Activated CD4-positive, alpha-beta memory T cell treated with anti-CD3 and anti-CD28 coated beads for 36 hours (primary cell): ENCODE measurements at regions not wholly inside any gene's neighbourhood (a gene's known extent, or its start where the extent isn't known, plus 50 kb on each side); places are given as distances from the start of the nearest gene placed in this dataset.
"Not testable (repeated sequence)": the region's sequence is repeated elsewhere in the genome, so short reads cannot be mapped to it uniquely, and the experiment has no call there.

ENCODE experiments used
- CTCF ChIA-PET: fragments of 350-600 bp; sonication (Branson Sonifier 250); formaldehyde crosslinking; loops from one replicate; lab custom pipeline; 2021; ENCODE audit warnings: antibody characterized with exemption, inconsistent platforms; lab: Charles Lee
- POLR2A ChIA-PET: fragments of 350-600 bp; sonication (Branson Sonifier 250); formaldehyde crosslinking; loops from one replicate; lab custom pipeline; 2021; ENCODE audit warnings: antibody characterized with exemption; lab: Charles Lee
- DNase-seq: peaks from one replicate; pipeline ENCODE4 v3.0.0-alpha.2; 2020
- H3K27ac Mint-ChIP-seq: one replicate; pipeline ENCODE4 v1.8.0; 2021; ENCODE audit warnings: mixed read lengths
- H3K27me3 Mint-ChIP-seq: one replicate; pipeline ENCODE4 v1.8.0; 2021; ENCODE audit warnings: mixed read lengths
- H3K36me3 Mint-ChIP-seq: one replicate; pipeline ENCODE4 v1.8.0; 2021; ENCODE audit warnings: mixed read lengths
- H3K4me1 Mint-ChIP-seq: one replicate; pipeline ENCODE4 v1.8.0; 2021; ENCODE audit warnings: low read depth, mixed read lengths
- H3K4me3 Mint-ChIP-seq: one replicate; pipeline ENCODE4 v1.8.0; 2021; ENCODE audit warnings: mild to moderate bottlenecking, mixed read lengths
- H3K9me3 Mint-ChIP-seq: one replicate; pipeline ENCODE4 v1.8.0; 2021; ENCODE audit warnings: mixed read lengths
- intact Hi-C: fragments of 100-400 bp; cut with micrococcal nuclease; formaldehyde crosslinking; loops from one replicate; pipeline ENCODE4 v1.15.1; 2023

DNA sequence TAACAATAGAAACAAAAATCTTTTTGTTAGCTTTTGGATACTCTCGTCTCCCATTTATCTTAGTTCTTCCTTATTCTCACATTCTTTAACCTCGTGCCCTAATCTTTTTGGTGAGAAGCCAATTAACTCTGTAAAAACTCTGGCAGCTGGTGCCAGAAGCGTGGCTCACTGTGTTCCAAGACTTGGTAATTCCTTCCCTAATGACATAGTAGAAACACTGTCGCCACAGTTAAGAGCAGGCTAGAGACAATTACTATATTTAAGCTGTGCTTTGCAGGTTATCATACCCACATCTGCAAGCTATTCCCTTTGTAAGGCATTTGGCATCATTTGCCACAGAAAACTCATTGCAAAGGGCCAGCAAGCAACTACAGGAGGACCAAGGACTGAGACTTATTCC lies 160.9 kb upstream of the PIK3R1 start:
- Mint-ChIP-seq H3K4me3 (no peak overlapping the region), H3K27ac (no peak overlapping the region), H3K9me3 (no peaks in the 10 kb centered on the region), H3K4me1 (no peaks in the 10 kb centered on the region), H3K27me3 (peaks cover 7% of the 10 kb centered on the region), H3K36me3 (no peaks in the 10 kb centered on the region)
- no peak for DNase-seq
- CTCF ChIA-PET, result no interaction called here
- POLR2A ChIA-PET, result no interaction called here
- intact Hi-C loops, result no loop called here

DNA sequence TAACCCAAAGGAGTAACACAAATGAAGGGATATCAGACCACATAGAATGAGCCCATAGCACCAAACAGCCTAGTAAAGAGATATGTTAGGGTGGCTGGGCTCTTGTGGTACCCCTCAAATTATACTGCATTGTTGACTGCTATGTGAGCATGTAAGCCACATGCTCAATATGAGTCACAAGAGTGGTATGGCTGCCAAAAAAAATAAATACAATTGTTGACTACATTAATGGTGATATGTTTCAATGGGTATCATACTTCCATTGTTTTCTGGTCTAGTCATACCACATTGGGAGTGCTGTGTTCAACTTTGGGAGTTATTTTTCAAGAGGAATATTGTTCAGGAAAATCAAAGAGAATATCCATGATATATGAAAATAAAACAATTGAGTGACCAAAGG lies 162.4 kb upstream of the PIK3R1 start:
- no peaks in the 10 kb centered on the region for H3K4me1 Mint-ChIP-seq
- intact Hi-C loops, result no loop called here
- H3K4me3 Mint-ChIP-seq, result no peak overlapping the region
- no peaks in the 10 kb centered on the region for H3K36me3 Mint-ChIP-seq
- ChIA-PET POLR2A (no interaction called here), CTCF (no interaction called here)
- peaks cover 7% of the 10 kb centered on the region for H3K9me3 Mint-ChIP-seq
- H3K27ac Mint-ChIP-seq, result no peak overlapping the region
- H3K27me3 Mint-ChIP-seq, result peaks cover 7% of the 10 kb centered on the region
- no peak for DNase-seq

DNA sequence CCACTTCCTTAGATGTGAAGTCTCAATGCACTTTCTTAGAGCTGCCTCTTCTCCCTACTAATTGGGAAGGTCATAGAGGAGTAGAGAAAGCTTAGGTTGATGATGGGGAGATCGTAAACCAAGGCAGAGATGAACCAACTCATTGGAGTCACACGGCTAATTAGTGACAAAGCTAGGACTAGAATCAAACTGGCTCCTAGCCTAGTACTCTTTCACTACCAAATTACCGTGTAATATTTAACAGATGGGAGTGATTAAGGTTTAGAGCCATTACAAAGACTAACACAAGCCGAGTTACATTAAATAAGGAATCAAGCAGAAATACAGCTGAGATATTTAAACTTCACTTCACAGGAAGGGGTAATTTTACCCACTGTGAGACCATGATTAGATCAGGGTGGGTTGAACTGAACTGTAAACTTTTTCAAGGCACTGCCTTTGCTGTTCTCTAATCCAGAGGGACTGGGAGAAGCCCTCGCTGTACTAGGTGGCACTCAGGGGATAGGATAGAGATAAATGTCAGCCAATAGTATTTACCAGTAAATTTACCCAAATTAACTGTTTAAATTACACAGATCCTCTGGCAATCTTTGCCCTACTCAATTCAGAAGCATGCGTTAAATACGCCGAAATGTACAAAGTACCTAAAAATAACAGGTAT lies 166.4 kb upstream of the PIK3R1 start:
- Mint-ChIP-seq H3K36me3 (peaks cover 2% of the 10 kb centered on the region), H3K4me1 (no peaks in the 10 kb centered on the region), H3K27me3 (peaks cover 7% of the 10 kb centered on the region), H3K9me3 (peaks cover 10% of the 10 kb centered on the region), H3K4me3 (no peak overlapping the region), H3K27ac (no peak overlapping the region)
- ChIA-PET CTCF (no interaction called here), POLR2A (no interaction called here)
- intact Hi-C loops, result no loop called here
- DNase-seq, result no peak

DNA sequence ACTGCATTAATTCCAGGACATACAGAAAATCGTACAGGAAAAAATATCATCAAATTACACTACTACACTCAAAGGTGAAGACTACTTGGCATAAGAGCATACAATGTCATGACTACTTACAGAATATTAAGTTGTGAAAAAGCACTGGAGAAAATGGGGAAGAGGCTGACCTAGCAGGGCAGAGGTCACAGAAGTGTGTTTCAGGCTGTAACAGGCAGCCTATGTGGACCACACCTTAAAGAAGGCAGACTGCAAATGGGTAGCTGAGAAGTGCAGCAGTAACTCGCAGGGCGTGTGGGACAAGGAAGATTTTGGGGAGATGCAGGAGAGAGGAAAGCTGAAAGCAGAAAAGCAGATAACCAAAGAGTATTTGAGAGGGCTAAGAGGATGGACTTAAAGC lies 167.0 kb upstream of the PIK3R1 start:
- peaks cover 10% of the 10 kb centered on the region for H3K9me3 Mint-ChIP-seq
- intact Hi-C loops, result no loop called here
- peaks cover 2% of the 10 kb centered on the region for H3K36me3 Mint-ChIP-seq
- no peak overlapping the region for H3K27ac Mint-ChIP-seq
- no peaks in the 10 kb centered on the region for H3K4me1 Mint-ChIP-seq
- peaks cover 7% of the 10 kb centered on the region for H3K27me3 Mint-ChIP-seq
- no peak overlapping the region for H3K4me3 Mint-ChIP-seq
- CTCF ChIA-PET, result no interaction called here
- no peak for DNase-seq
- POLR2A ChIA-PET, result no interaction called here

DNA sequence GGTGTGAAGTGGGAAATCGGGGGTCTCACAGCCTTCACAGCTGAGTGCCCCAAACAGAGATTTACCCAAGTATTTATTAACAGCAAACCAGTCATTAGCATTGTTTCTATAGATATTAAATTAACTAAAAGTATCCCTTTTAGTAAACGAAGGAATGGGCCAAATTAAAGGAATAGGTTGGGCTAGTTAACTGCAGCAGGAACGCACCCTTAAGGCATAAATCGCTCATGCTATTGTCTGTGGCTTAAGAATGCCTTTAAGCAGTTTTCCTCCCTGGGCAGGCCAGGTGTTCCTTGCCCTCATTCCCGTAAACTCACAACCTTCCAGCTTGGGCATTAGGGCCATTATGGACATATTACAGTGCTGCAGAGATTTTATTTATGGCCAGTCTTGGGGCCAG lies 167.5 kb upstream of the PIK3R1 start:
- CTCF ChIA-PET, H3K4me1 Mint-ChIP-seq, H3K9me3 Mint-ChIP-seq, H3K27ac Mint-ChIP-seq, DNase-seq, intact Hi-C loops, H3K36me3 Mint-ChIP-seq, POLR2A ChIA-PET, H3K4me3 Mint-ChIP-seq, H3K27me3 Mint-ChIP-seq: not testable (repeated sequence)

DNA sequence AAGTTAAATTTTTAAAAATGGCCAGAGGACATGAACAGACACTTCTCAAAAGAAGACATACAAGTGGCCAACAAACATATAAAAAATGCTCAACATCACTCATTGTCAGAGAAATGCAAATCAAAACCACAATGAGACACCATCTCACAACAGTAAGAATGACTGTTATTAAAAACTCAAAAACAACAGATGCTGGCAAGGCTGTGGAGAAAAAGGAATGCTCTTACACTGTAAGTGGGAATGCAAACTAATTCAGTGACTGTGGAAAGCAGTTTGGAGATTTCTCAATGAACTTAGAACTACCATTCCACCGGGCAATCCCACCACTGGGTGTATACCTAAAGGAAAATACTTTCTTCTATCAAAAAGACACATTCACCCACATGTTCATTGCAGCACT lies 168.5 kb upstream of the PIK3R1 start:
- DNase-seq, result no peak
- ChIA-PET CTCF (no interaction called here), POLR2A (no interaction called here)
- Mint-ChIP-seq H3K27ac (no peak overlapping the region), H3K4me3 (no peak overlapping the region), H3K9me3 (peaks cover 10% of the 10 kb centered on the region), H3K4me1 (no peaks in the 10 kb centered on the region), H3K27me3 (peaks cover 7% of the 10 kb centered on the region), H3K36me3 (peaks cover 2% of the 10 kb centered on the region)
- intact Hi-C loops, result no loop called here

DNA sequence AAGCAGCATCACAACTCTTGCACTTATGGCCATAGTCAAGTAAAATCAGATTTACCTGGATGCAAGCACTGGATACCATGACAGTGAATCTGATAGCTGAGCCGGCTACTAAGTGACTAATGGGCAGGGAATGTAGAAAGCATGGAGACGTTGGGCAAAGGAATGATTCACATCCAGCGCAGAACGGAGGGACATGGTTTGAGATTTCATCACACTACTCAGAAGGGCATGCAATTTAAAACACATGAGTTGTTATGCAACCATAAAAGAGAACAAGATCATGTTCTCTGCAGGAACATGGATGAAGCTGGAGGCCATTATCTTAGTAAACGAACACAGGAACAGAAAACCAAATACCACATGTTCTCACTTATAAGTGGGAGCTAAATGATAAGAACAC lies 169.1 kb upstream of the PIK3R1 start:
- no peaks in the 10 kb centered on the region for H3K4me1 Mint-ChIP-seq

DNA sequence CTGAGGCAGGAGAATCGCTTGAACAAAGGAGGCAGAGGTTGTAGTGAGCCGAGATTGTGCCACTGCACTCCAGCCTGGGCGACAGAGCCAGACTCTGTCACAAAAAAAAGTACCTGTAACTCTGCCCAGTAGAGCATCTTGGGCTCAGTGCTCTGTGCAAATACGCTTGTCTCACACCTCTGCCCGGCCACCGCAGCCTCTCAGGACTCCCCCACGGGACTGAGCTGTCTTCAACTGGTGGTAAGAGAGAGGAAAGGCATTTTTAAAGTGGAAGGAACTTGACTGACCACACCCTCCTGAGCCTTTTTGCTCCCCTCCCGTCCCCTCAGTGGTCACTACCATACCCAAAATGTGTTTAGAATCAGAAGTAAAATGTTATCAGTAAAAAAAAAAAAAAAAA lies 174.3 kb upstream of the PIK3R1 start:
- intact Hi-C loops, result no loop called here
- Mint-ChIP-seq H3K27me3 (peaks cover 2% of the 10 kb centered on the region), H3K9me3 (no peaks in the 10 kb centered on the region), H3K36me3 (no peaks in the 10 kb centered on the region), H3K4me1 (no peaks in the 10 kb centered on the region), H3K4me3 (no peak overlapping the region), H3K27ac (no peak overlapping the region)
- no peak for DNase-seq
- CTCF ChIA-PET, result no interaction called here
- POLR2A ChIA-PET, result no interaction called here

More for the DNA sequence above, 169.1 kb upstream of the PIK3R1 start:
- ChIA-PET POLR2A (no interaction called here), CTCF (no interaction called here)
- Mint-ChIP-seq H3K27ac (no peak overlapping the region), H3K9me3 (peaks cover 10% of the 10 kb centered on the region), H3K36me3 (peaks cover 2% of the 10 kb centered on the region), H3K4me3 (no peak overlapping the region), H3K27me3 (peaks cover 4% of the 10 kb centered on the region)
- no peak for DNase-seq
- intact Hi-C loops, result no loop called here

DNA sequence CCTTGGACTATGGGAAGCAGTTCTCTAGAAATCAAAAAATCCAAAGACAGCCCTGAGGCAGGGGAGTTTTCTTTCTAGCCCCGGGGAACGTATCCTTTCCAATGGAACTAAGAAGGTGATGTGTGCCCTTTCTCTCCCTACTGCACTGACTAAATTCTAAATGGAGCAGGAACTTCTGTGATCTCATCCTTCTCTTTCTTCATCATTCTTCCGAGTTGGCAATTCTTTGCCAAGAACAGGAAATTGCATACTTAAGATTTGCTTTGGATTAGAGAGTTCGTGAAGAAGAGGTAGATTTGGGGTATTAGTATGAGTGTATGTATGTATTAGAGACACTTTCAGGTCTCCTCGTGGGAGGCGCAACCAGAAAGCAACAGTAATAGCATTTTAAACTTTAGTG lies 178.0 kb upstream of the PIK3R1 start:
- CTCF ChIA-PET, result no interaction called here
- no peaks in the 10 kb centered on the region for H3K36me3 Mint-ChIP-seq
- intact Hi-C loops, result no loop called here
- no peaks in the 10 kb centered on the region for H3K4me1 Mint-ChIP-seq
- POLR2A ChIA-PET, result no interaction called here
- H3K27me3 Mint-ChIP-seq, result peaks cover 2% of the 10 kb centered on the region
- H3K4me3 Mint-ChIP-seq, result no peak overlapping the region
- H3K9me3 Mint-ChIP-seq, result no peaks in the 10 kb centered on the region
- no peak for DNase-seq
- no peak overlapping the region for H3K27ac Mint-ChIP-seq

DNA sequence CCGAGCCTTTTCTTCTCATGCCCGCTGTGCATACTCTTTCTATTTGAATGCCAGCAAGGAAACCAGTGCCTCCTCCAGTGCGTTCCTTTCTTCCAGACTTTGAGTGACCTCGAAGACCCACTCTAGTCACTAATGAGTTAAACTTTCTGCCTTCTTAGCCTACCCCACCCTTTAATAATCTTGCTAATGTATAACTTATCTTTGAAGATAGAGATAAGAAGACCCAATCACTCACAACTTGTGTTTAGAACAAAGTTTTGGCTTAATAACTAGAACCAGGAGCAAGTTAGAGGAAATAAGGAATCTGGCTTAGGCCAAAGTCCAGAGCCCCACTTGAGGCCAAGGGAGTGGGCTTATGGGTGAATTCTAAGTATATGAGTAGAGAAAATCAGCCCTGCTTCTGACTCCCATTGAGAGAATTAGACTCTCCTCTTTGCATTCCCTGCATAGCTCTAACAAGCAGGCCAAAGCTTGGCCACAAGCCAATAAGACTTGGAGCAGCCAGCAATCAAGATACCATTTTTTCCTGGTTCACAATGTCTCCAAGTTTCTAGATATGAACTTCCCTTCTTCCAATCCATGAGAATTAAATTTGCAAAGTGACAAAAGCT lies 181.5 kb upstream of the PIK3R1 start:
- no peak overlapping the region for H3K4me3 Mint-ChIP-seq
- no peak overlapping the region for H3K27ac Mint-ChIP-seq
- no peaks in the 10 kb centered on the region for H3K4me1 Mint-ChIP-seq
- DNase-seq, result no peak
- intact Hi-C loops, result no loop called here
- H3K36me3 Mint-ChIP-seq, result no peaks in the 10 kb centered on the region
- POLR2A ChIA-PET, result no interaction called here
- H3K27me3 Mint-ChIP-seq, result peaks cover 4% of the 10 kb centered on the region
- CTCF ChIA-PET, result no interaction called here
- no peaks in the 10 kb centered on the region for H3K9me3 Mint-ChIP-seq

DNA sequence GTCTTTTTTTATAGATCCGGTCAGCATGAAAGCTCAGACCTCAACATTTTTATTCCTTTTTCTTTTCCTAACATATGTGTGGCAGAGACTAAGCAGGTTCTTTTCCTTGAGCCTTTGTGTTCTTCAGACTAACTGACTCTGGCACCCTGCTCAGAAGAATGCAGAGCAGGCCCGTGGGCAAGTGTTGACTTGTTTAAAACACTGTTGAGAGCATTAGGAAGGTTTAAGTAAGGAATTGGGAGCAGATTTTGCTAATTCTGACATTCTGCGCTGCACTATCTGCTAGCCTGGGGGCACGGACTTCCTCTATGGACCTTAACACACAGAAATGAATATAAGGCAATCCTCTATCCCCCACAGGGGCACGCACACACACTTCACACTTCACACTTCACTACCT lies 182.5 kb upstream of the PIK3R1 start:
- Mint-ChIP-seq H3K27me3 (peaks cover 5% of the 10 kb centered on the region), H3K27ac (no peak overlapping the region), H3K9me3 (no peaks in the 10 kb centered on the region), H3K36me3 (no peaks in the 10 kb centered on the region), H3K4me1 (no peaks in the 10 kb centered on the region), H3K4me3 (no peak overlapping the region)
- ChIA-PET CTCF (interaction anchor here (0.6 kb wide), 1 partner anchor 979 kb away, joined by 3 read pairs; no protein-coding TSS in a partner anchor), POLR2A (no interaction called here)
- DNase-seq, result no peak
- intact Hi-C loops, result no loop called here

DNA sequence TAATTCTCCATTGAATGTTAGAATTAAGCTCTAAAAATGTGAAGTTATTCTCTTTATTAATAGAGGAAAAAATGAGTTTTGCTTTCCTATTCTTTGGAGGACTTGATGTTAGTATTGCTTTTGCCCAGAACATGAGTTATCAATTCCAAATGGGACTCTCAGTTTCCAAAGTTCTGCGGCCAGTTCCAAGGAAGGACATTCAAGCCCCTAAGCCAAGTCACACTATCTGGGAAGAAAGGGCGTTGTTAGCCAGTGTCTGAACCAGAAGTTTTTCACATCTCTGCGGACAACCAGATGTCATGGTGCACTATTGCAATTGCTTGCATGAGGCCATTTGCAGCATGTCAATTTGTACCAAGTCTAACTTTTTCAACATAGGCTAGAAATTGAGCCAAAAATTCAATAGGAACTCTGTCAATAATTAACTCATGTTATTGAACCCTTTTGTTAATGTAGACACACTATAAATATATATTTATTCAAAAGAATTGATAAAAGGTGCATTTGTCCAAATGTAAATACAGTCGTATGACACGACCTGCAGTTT lies 183.3 kb upstream of the PIK3R1 start:
- ChIA-PET POLR2A (no interaction called here), CTCF (no interaction called here)
- Mint-ChIP-seq H3K27me3 (peaks cover 5% of the 10 kb centered on the region), H3K4me3 (no peak overlapping the region), H3K27ac (no peak overlapping the region), H3K36me3 (no peaks in the 10 kb centered on the region), H3K4me1 (no peaks in the 10 kb centered on the region), H3K9me3 (no peaks in the 10 kb centered on the region)
- DNase-seq, result no peak
- intact Hi-C loops, result no loop called here
